PC-3 (cell line): ENCODE measurements at regions not wholly inside any gene's neighbourhood (a gene's known extent, or its start where the extent isn't known, plus 50 kb on each side); places are given as distances from the start of the nearest gene placed in this dataset.

Experiments
- ATAC-seq: fragments of 200-7000 bp; cut with Tn5 transposase; 2 replicates; pipeline ENCODE4 v1.9.1; 2020; ENCODE audit warnings: mild to moderate bottlenecking, moderate library complexity
- BruUV-seq: library from RNA; stranded (reverse); fragments of 400-500 nt; replicated peaks from 2 replicates; lab custom pipeline; 2021; lab: Mats Ljungman, UMichigan
- CTCF ChIA-PET: fragments of 300-600 bp; sonication (Branson Sonifier 250); formaldehyde crosslinking; loops from one replicate; lab custom pipeline; 2022; ENCODE audit warnings: antibody characterized with exemption; lab: Charles Lee
- POLR2A ChIA-PET: fragments of 300-600 bp; sonication (Branson Sonifier 250); formaldehyde crosslinking; loops from one replicate; lab custom pipeline; 2022; ENCODE audit warnings: antibody characterized with exemption; ENCODE audit not compliant: unreplicated experiment; lab: Charles Lee
- DNase-seq: peaks from one replicate; pipeline ENCODE4 v3.0.0-alpha.2; 2015
- H2AFZ ChIP-seq: fragments of 300-600 bp; sonication (generic); 2 replicates; pipeline ENCODE4 v1.6.0; 2016; ENCODE audit warnings: antibody characterized with exemption, low read length
- H3F3A ChIP-seq: fragments of 300-600 bp; sonication (generic); one replicate; pipeline ENCODE4 v1.6.0; 2017; ENCODE audit warnings: antibody characterized with exemption, low read length, control low read depth, mild to moderate bottlenecking; ENCODE audit not compliant: unreplicated experiment
- H3K27ac ChIP-seq: fragments of 300-600 bp; sonication (generic); 2 replicates; pipeline ENCODE4 v1.5.1; 2016; ENCODE audit warnings: mild to moderate bottlenecking, low read length
- H3K27me3 ChIP-seq: fragments of 300-600 bp; sonication (generic); 2 replicates; pipeline ENCODE4 v1.6.1; 2016; ENCODE audit warnings: low read length, mixed read lengths
- H3K36me3 ChIP-seq: fragments of 300-600 bp; sonication (generic); 2 replicates; pipeline ENCODE4 v1.6.1; 2016; ENCODE audit warnings: low read depth, mixed run types, low read length, mixed read lengths
- H3K4me1 ChIP-seq: fragments of 300-600 bp; sonication (generic); 2 replicates; pipeline ENCODE4 v1.5.1; 2016; ENCODE audit warnings: low read length; ENCODE audit not compliant: insufficient read depth
- H3K4me2 ChIP-seq: fragments of 300-600 bp; sonication (generic); 2 replicates; pipeline ENCODE4 v1.6.0; 2016; ENCODE audit warnings: low read length
- H3K4me3 ChIP-seq: fragments of 300-600 bp; sonication (generic); 2 replicates; pipeline ENCODE4 v1.5.1; 2016; ENCODE audit warnings: mild to moderate bottlenecking, low read length, mixed read lengths
- H3K79me2 ChIP-seq: fragments of 300-600 bp; sonication (generic); 2 replicates; pipeline ENCODE4 v1.6.1; 2017; ENCODE audit warnings: low read length, mixed read lengths
- H3K9ac ChIP-seq: fragments of 300-600 bp; sonication (generic); 2 replicates; pipeline ENCODE4 v1.6.0; 2016; ENCODE audit warnings: mild to moderate bottlenecking, low read length
- H3K9me2 ChIP-seq: fragments of 300-600 bp; sonication (generic); replicated peaks from 2 replicates; pipeline ENCODE4 v1.6.1; 2016; ENCODE audit warnings: mixed run types, low read length, mixed read lengths
- H3K9me3 ChIP-seq: fragments of 300-600 bp; sonication (generic); 2 replicates; pipeline ENCODE4 v1.6.1; 2016; ENCODE audit warnings: low read length, mixed read lengths
- H4K20me1 ChIP-seq: fragments of 300-600 bp; sonication (generic); 2 replicates; pipeline ENCODE4 v1.6.1; 2016; ENCODE audit warnings: low read length, mixed read lengths
- CTCF ChIP-seq: fragments of 300-600 bp; sonication (generic); conservative IDR thresholded peaks from 2 replicates; pipeline ENCODE4 v1.5.1; 2017; ENCODE audit warnings: antibody characterized with exemption, low read depth, mild to moderate bottlenecking, low read length
- EZH2 ChIP-seq: fragments of 300-600 bp; sonication (generic); IDR thresholded peaks from one replicate; pipeline ENCODE4 v1.6.1; 2017; ENCODE audit warnings: antibody characterized with exemption, mild to moderate bottlenecking, low read length; ENCODE audit not compliant: unreplicated experiment
- EZH2phosphoT487 ChIP-seq: fragments of 300-600 bp; sonication (generic); IDR thresholded peaks from 2 replicates; pipeline ENCODE4 v1.6.1; 2018; ENCODE audit warnings: mild to moderate bottlenecking, antibody characterized with exemption, low read length, borderline replicate concordance
- intact Hi-C: fragments of 100-400 bp; cut with micrococcal nuclease; formaldehyde crosslinking; loops from 2 replicates; pipeline ENCODE4 v1.9.0; 2023

- ATAC-seq: no peak
- intact Hi-C loops: no loop called here
Measured at GRCh38 chr20:19000078-19000477, 186.5 kb downstream of the SCP2D1 start.

DNA sequence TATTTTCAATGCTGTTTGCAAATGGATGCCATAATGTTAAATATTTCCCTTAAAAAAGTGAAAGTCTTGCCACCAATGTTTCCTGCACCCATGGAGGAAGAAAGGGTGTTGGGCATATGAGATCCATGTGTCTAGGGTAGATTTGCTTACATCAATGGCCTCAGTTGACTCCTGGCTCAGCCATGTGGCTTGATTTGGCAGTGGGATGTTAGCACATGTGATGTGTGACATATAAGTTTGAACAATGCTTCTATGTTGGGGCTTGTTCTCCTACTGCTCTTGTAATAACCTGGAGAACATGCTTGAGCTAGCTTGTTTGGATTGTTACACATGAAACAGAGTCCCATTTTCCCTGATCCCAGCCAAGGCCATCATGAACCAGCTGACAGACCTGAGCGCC, 187.6 kb downstream of the SCP2D1 start:
- POLR2A ChIA-PET: no interaction called here
- Histone ChIP-seq H2AFZ (no peak overlapping the region), H3K9me3 (no peaks in the 10 kb centered on the region), H3K36me3 (no peaks in the 10 kb centered on the region), H3K4me2 (no peak overlapping the region), H3K4me3 (no peak overlapping the region), H3K27ac (no peak overlapping the region), H3K79me2 (no peaks in the 10 kb centered on the region), H3F3A (no peaks in the 10 kb centered on the region), H4K20me1 (no peaks in the 10 kb centered on the region), H3K9ac (no peak overlapping the region), H3K27me3 (peaks cover 18% of the 10 kb centered on the region; the same call in 1 of the 2 replicates), H3K4me1 (peaks cover 4% of the 10 kb centered on the region; the same call in 1 of the 2 replicates), H3K9me2 (no peaks in the 10 kb centered on the region)
- intact Hi-C loops: no loop called here
- no peak for TF ChIP-seq EZH2phosphoT487
- no peak for TF ChIP-seq EZH2
- TF ChIP-seq CTCF: no peak
- CTCF ChIA-PET: no interaction called here
- ATAC-seq: no peak
- DNase-seq: no peak
- no TSS peak for BruUV-seq

More at GRCh38 chr20:19000078-19000477, 186.5 kb downstream of the SCP2D1 start:
- ChIA-PET POLR2A (no interaction called here), CTCF (no interaction called here)
- no peaks in the 10 kb centered on the region for H3K79me2 ChIP-seq
- no peaks in the 10 kb centered on the region for H3K9me2 ChIP-seq
- H3K9ac ChIP-seq: no peak overlapping the region
- H3K4me1 ChIP-seq: peaks cover 4% of the 10 kb centered on the region; the same call in 1 of the 2 replicates
- H3K36me3 ChIP-seq: no peaks in the 10 kb centered on the region
- H3K27ac ChIP-seq: no peak overlapping the region
- no peak overlapping the region for H3K4me2 ChIP-seq
- H3K9me3 ChIP-seq: no peaks in the 10 kb centered on the region
- BruUV-seq: no TSS peak
- no peaks in the 10 kb centered on the region for H4K20me1 ChIP-seq
- H2AFZ ChIP-seq: no peak overlapping the region
- 0 out of 2 replicates have a peak, but pooled peaks cover 9% of the 10 kb centered on the region for H3K27me3 ChIP-seq
- no peaks in the 10 kb centered on the region for H3F3A ChIP-seq
- no peak for DNase-seq
- no peak overlapping the region for H3K4me3 ChIP-seq
- TF ChIP-seq CTCF (no peak), EZH2 (no peak), EZH2phosphoT487 (no peak)
